KOPT-K1 (cell line): ENCODE measurements at regions not wholly inside any gene's neighbourhood (a gene's known extent, or its start where the extent isn't known, plus 50 kb on each side); places are given as distances from the start of the nearest gene placed in this dataset.
"Not testable (repeated sequence)": the region's sequence is repeated elsewhere in the genome, so short reads cannot be mapped to it uniquely, and the experiment has no call there.

Experiments used
- H3K27ac ChIP-seq: fragments of 200-600 bp; sonication (generic); 2 replicates; pipeline ENCODE4 v1.5.1; 2016; ENCODE audit warnings: antibody characterized with exemption, mild to moderate bottlenecking, low read depth, low read length; ENCODE audit not compliant: poor library complexity, severe bottlenecking
- H3K36me3 ChIP-seq: fragments of 200-600 bp; sonication (generic); 2 replicates; pipeline ENCODE4 v1.5.1; 2017; ENCODE audit warnings: antibody characterized with exemption, mild to moderate bottlenecking, low read length, moderate library complexity; ENCODE audit not compliant: insufficient read depth
- H3K9me3 ChIP-seq: fragments of 200-600 bp; sonication (generic); 2 replicates; pipeline ENCODE4 v1.5.1; 2017; ENCODE audit warnings: antibody characterized with exemption, low read length, mild to moderate bottlenecking; ENCODE audit not compliant: insufficient read depth, poor library complexity, severe bottlenecking

DNA sequence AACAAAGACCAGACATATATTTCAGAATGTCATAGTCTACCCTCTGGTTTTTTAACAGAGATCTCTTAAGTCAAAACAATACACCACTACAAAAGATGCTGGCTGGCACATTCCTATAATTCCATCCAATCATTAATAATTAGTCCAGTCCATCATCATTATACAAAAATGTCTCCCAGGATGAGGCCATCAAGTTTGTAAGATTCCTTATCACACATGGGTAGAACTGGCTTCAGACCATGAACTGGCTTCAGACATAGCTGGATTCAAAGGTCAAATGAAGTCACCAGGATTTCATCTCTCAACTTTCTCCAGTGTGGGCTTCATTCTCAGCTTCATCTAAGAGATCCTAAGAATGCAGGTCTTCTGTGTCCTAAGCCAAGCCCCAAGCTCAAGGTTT lies 147.1 kb downstream of the ENC1 start:
- H3K36me3 ChIP-seq, result no peaks in the 10 kb centered on the region
- no peak overlapping the region for H3K27ac ChIP-seq
- no peaks in the 10 kb centered on the region for H3K9me3 ChIP-seq

DNA sequence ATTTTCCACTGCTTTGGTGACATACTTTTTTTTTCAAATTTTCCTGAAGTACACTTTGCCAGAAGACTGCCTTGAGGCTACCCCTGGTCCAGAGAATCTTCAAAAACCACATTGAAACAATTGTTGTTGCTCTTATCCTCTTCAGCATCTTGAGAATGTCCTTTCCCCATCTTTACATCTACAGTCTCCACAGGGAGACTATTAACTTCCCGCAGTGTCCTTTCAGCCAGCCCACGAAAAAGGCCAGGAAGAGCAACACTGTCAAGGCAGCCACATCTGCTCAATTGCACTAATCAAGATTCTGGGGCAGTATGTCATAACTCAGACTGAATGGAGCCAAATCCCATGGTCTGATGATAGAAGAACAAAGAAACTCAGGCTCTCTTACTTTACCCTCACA lies 148.3 kb downstream of the ENC1 start:
- no peak overlapping the region for H3K27ac ChIP-seq
- no peaks in the 10 kb centered on the region for H3K36me3 ChIP-seq
- H3K9me3 ChIP-seq, result no peaks in the 10 kb centered on the region

DNA sequence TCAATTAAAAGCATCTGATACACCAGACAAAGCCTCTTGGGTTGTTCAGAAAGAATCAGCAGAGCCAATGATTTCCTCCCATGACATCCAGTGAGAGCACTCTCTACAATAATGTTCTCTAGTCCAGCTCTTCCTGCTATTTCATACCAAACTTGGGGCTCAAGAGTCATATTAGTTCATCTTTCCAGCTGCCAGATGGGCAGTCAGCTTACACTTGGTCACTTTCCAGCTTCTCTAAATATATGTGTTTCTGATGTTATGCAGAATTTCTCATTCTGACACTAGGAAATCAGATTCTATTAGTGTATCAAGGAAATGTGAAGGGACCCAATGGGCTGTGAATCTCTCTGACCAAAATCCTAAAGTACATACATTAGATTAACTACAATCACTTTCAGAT lies 148.9 kb downstream of the ENC1 start:
- Histone ChIP-seq H3K36me3 (no peaks in the 10 kb centered on the region), H3K27ac (no peak overlapping the region), H3K9me3 (no peaks in the 10 kb centered on the region)

- Histone ChIP-seq H3K27ac (no peak overlapping the region), H3K9me3 (no peaks in the 10 kb centered on the region), H3K36me3 (no peaks in the 10 kb centered on the region)
These were observed 149.7 kb downstream of the ENC1 start for GRCh38 chr5:74490814-74491213.

DNA sequence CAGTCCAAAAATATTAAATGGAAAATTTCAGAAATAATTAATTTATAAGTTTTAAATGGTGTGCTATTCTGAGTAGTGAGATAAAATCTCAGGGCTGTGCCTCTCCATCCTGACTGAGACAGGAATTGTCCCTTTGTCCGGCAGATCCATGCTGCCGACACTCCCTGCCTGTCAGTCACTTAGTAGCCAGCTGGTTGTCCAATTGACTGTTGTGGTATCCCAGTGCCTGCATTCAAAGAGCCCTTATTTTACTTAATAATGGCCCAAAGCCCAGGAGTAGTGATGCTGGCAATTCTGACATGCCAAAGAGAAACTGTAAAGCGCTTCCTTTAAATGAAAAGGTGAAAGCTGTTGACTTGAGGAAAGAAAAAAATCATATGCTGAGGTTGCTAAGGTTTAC lies 157.5 kb downstream of the ENC1 start:
- Histone ChIP-seq H3K27ac (no peak overlapping the region), H3K36me3 (no peaks in the 10 kb centered on the region), H3K9me3 (no peaks in the 10 kb centered on the region)

DNA sequence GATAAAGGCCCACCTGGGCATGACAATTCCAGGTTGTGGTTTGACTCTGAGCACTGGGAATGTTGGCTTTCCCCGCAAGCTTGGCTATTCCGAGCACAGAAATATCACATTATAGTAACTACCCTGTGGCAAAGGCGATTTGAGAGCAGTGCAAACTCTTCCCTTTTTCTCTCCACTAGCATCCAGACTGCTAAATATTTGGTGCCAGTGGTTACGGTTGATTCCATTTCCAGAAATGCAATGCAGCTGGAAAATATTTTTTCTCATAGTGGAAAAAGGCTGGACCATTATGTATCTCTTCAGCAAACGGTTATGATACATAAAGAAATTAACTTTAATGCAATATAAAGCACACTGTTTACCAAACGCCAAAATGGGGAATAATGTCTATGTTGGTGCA lies 158.0 kb downstream of the ENC1 start:
- no peaks in the 10 kb centered on the region for H3K9me3 ChIP-seq
- H3K27ac ChIP-seq, result no peak overlapping the region
- H3K36me3 ChIP-seq, result no peaks in the 10 kb centered on the region

DNA sequence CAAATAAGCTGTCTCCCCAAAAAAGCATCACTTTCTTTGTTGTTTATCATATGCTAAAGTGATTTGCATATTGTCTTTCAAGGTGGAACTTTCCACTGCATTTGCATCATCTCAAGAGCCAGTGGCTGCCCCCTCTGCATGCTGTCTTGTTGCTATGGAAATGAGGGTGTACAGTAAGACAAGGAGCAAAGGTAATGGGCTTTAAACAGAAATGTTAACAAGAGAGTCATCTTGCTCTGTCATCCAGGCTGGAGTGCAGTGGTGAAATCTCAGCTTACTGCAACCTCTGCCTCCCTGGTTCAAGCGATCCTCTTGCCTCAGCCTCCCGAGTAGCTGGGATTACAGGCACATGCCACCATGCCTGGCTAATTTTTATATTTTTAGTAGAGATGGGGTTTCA lies 159.2 kb downstream of the ENC1 start:
- H3K36me3 ChIP-seq, H3K9me3 ChIP-seq, H3K27ac ChIP-seq: not testable (repeated sequence)

GRCh38 chr5:74480201-74480600 lies 160.3 kb downstream of the ENC1 start:
- Histone ChIP-seq H3K36me3 (no peaks in the 10 kb centered on the region), H3K9me3 (no peaks in the 10 kb centered on the region), H3K27ac (no peak overlapping the region)

GRCh38 chr5:74478328-74478727 lies 162.2 kb downstream of the ENC1 start:
- Histone ChIP-seq H3K36me3 (no peaks in the 10 kb centered on the region), H3K9me3 (no peaks in the 10 kb centered on the region), H3K27ac (no peak overlapping the region)

- H3K36me3 ChIP-seq, result no peaks in the 10 kb centered on the region
- no peak overlapping the region for H3K27ac ChIP-seq
- H3K9me3 ChIP-seq, result no peaks in the 10 kb centered on the region
These were observed 162.8 kb downstream of the ENC1 start for GRCh38 chr5:74477761-74478160.

DNA sequence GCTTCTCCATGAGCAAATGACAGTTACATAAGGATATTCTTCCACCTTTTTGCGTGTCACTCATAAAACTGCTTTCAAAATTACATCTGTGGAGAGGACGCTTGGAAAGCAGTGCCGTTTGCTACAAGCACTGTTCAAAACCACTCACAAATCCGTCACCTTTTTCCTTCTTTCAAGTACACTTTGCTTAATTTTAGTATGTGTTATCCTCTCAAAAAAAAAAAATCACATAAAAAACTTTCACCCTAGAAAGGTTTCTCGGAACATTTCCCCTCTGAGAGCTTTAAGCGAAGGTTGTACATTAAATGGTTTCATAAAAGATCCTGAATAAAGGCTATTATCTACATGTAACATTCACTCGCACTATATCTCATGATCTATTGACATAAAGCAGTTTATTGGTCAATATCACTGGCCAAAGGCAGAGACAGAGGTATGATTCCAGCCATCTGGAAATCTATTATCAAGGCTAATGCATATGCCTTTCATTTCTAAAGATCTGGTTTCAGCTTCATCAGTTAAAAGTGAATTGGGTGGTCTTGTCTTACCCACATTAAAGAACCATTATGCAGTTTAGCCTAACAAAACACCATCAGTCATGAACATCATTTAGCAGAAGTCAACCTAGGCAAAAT lies 163.6 kb downstream of the ENC1 start:
- no peak overlapping the region for H3K27ac ChIP-seq
- no peaks in the 10 kb centered on the region for H3K9me3 ChIP-seq
- no peaks in the 10 kb centered on the region for H3K36me3 ChIP-seq

- no peaks in the 10 kb centered on the region for H3K36me3 ChIP-seq
- no peaks in the 10 kb centered on the region for H3K9me3 ChIP-seq
These were observed 164.3 kb downstream of the ENC1 start for GRCh38 chr5:74476046-74476818.

DNA sequence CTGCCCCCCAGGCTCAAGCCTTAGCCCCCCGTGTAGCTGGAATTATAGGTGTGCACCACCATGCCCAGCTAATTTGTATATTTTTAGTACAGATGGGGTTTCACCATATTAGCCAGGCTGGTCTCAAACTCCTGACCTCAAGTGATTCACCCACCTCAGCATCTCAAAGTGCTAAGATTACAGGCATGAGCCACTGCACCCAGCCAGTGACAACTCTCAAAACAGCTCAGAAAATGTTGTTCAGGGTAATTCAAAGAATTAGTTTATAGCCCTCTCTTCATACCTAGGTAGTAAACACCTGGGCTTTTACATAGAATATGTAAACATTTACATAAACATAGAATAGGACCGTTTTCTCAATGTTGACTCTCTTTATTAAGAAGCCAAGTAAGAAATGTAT lies 168.7 kb downstream of the ENC1 start:
- H3K36me3 ChIP-seq, result no peaks in the 10 kb centered on the region
- no peaks in the 10 kb centered on the region for H3K9me3 ChIP-seq
- H3K27ac ChIP-seq, result no peak overlapping the region

More at GRCh38 chr5:74476046-74476818, 164.3 kb downstream of the ENC1 start:
- H3K27ac ChIP-seq, result no peak overlapping the region

DNA sequence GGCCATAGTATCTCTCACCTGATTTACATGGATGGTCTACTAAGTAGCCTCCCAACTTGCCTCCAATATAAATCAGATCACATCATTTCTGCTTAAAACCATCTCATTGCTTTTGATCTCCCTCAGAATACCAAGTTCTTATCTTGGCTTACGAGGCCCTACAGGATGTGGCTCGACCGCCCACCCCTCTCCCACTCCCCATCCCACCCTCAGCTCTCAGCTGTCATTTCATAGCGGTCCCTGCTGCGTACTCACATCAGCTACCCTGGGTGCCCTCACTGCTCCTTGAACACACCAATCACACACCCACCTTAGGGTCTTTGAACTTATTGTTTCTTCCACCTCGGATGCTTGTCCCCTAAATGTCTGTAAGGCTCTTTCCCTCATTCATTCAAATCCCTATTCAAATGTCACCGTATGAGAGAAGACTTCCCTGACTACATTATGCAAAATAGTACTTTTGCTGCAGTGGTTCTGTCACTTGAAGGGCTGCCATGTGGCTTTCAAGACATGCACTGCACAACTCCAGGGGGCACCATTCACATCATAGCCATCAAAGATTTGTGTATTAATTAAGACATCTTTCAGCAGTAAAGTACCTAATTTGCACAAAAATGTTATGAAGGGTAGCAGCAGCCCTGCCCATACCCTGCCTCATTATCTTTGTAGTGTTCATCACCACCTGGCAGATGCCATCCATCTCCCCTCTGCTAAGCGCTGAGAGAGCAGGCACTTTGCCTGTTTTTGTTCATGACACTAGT lies 171.1 kb downstream of the ENC1 start:
- Histone ChIP-seq H3K27ac (no peak overlapping the region), H3K9me3 (no peaks in the 10 kb centered on the region)

DNA sequence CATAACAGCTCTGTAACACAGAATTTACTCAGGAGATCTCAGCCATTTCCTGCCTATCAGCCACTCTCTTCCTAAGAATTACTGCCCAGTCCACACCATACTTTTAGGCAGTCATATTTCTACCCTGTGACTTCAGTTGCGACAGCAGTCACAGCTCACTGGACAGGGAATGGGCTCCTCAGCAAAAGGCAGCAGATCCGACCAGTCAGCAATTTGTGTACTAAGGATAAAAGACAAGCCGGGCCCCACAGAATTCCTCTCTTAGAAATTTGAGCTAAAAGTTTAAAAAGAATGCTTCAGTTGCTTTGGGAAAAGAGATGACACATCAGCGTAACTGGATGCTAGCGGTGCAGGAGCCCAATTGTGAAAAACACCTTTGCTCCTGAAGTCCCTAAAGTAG lies 172.1 kb downstream of the ENC1 start:
- Histone ChIP-seq H3K9me3 (no peaks in the 10 kb centered on the region), H3K27ac (no peak overlapping the region), H3K36me3 (no peaks in the 10 kb centered on the region)

More for the DNA sequence above, 171.1 kb downstream of the ENC1 start:
- H3K36me3 ChIP-seq, result no peaks in the 10 kb centered on the region
